ENCODE measurements at regions not wholly inside any gene's neighbourhood (a gene's known extent, or its start where the extent isn't known, plus 50 kb on each side); places are given as distances from the start of the nearest gene placed in this dataset.

DNA sequence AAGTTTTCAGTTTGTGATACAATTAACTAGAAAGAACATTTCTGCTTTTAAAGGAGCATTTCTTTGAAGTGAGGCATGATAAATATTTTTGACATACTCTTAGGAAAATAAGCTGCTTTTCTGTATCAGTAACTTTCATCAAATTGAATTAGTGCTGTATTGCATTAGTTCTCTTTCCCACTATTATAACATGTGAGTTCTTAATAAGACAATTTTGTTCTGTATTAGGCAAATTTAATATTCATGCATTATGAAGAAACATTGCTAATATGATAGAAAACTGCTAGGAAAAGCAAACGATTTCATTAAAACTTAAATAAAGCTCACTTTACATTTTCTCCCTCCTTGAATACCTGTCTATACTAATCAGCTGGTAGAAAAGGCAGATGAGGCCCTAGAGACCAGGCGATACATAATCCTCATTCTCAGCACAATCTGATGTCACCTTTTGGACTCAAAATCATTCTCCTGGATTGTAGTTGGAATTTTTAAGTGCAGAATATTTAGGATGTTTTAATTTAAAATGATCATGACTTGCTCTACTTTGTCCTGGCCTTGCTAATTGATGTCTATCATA is 1636.8 kb downstream of the PCDH9 start:
- Histone ChIP-seq H3K36me3 (ENCODE audit: control insufficient read depth, insufficient read depth, low read length) (no peaks in the 10 kb centered on the region), H2BK15ac (ENCODE audit: low read depth, low read length) (no peak overlapping the region), H3K4ac (ENCODE audit: low read depth, low read length) (no peak overlapping the region), H3K27me3 (ENCODE audit: control insufficient read depth, insufficient read depth, low read length) (no peaks in the 10 kb centered on the region), H2AK5ac (ENCODE audit: low read depth, low read length) (no peak overlapping the region), H3K79me1 (ENCODE audit: low read depth in 1 of 2, low read length in 2 of 2) (no peaks in the 10 kb centered on the region), H3K9ac (ENCODE audit: low read depth, low read length) (no peak overlapping the region), H3K9me3 (ENCODE audit: control insufficient read depth, insufficient read depth, low read length) (no peaks in the 10 kb centered on the region), H4K8ac (ENCODE audit: low read depth in 2 of 2, low read length in 2 of 2) (no peak overlapping the region), H3K4me3 (ENCODE audit: insufficient read depth, low read depth, low read length) (no peak overlapping the region), H3K4me2 (ENCODE audit: low read depth, low read length) (no peak overlapping the region), H3K4me1 (ENCODE audit: control insufficient read depth, insufficient read depth, low read length) (no peaks in the 10 kb centered on the region), H4K91ac (ENCODE audit: insufficient read depth, low read depth, low read length) (no peak overlapping the region), H2BK120ac (ENCODE audit: low read depth, low read length) (no peak overlapping the region), H2BK20ac (ENCODE audit: low read depth, low read length) (no peak overlapping the region), H3K9me1 (ENCODE audit: insufficient read depth, low read length) (no peaks in the 10 kb centered on the region), H3K14ac (replicated peaks; ENCODE audit: low read depth, low read length) (no peak overlapping the region), H3K23ac (ENCODE audit: low read depth, low read length) (no peak overlapping the region), H2AFZ (replicated peaks; ENCODE audit: low read length, poor library complexity) (no peak overlapping the region), H3K27ac (ENCODE audit: insufficient read depth, low read length) (no peak overlapping the region), H3K56ac (ENCODE audit: extremely low read depth, insufficient read depth, low read length) (no peak overlapping the region), H4K20me1 (ENCODE audit: insufficient read depth, low read length) (no peaks in the 10 kb centered on the region), H2BK5ac (ENCODE audit: low read depth, low read length, poor library complexity, severe bottlenecking) (no peak overlapping the region), H3K18ac (ENCODE audit: low read depth, low read length) (no peak overlapping the region), H2AK9ac (replicated peaks; ENCODE audit: low read depth, low read length, poor library complexity) (no peak overlapping the region), H4K5ac (ENCODE audit: low read depth, low read length) (no peak overlapping the region)
- no CpG with 5 or more reads among the region's 2 CpGs for WGBS, 2 experiments (ENCODE audit: extremely low coverage in 2 of 2, insufficient read length in 1 of 2)
- no peak for TF ChIP-seq RCOR1 (IDR thresholded peaks at IDR 0.05; ENCODE audit: insufficient replicate concordance, low read length)
- TF ChIP-seq MXI1 (IDR thresholded peaks at IDR 0.05; ENCODE audit: borderline replicate concordance, low read depth, low read length): no peak
- no peak for DNase-seq
- ChIA-PET POLR2A (ENCODE audit: unreplicated experiment) (no interaction called here), CTCF (no interaction called here)
- in situ Hi-C loops (cut with MboI; ENCODE audit: low sequenced_read_pairs): no loop called here
- dilution Hi-C loops (cut with HindIII; ENCODE audit: low sequenced_read_pairs, unreplicated experiment): no loop called here
- no peak for ATAC-seq (ENCODE audit: low read depth)
- BruUV-seq (replicated peaks): no TSS peak
- intact Hi-C loops (cut with micrococcal nuclease): no loop called here
